ENCODE measurements at regions not wholly inside any gene's neighbourhood (a gene's known extent, or its start where the extent isn't known, plus 50 kb on each side); places are given as distances from the start of the nearest gene placed in this dataset.

DNA sequence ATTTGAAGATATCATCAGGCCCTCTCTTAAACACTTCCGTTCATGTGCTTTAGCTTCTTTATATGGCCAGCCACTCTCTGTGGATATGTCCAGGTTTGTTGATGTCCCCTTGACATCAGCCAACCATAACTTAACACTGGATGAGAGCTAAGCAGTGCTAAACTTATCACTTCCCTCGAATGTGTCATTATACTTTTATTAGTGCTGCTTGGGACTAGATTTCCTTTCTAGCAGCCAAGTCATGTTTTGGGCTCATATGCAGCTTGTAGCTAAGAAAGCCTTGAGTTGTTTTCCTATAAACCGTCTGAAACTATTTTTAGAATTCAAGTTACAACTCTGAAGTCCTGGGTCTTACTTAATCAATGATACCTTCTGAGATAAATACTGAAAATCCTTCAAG lies 144.8 kb upstream of the TNP1 start:
- TF ChIP-seq CHD2 (IDR thresholded peaks at IDR 0.05; ENCODE audit: low read depth, low read length) (no peak), POLR2AphosphoS5 (IDR thresholded peaks at IDR 0.05; ENCODE audit: low read depth, low read length) (no peak)
